Upper lobe of right lung (tissue), 1 donor: ENCODE measurements at regions not wholly inside any gene's neighbourhood (a gene's known extent, or its start where the extent isn't known, plus 50 kb on each side); places are given as distances from the start of the nearest gene placed in this dataset.

Experiments used
- ATAC-seq: fragments of 200-7000 bp; cut with Tn5 transposase; one replicate; pipeline ENCODE4 v1.9.1; 2020; ENCODE audit warnings: mild to moderate bottlenecking, moderate library complexity
- DNase-seq: peaks from one replicate; pipeline ENCODE4 v3.0.0-alpha.2; 2020
- H3K27ac ChIP-seq: fragments of 200-600 bp; one replicate; pipeline ENCODE4 v1.8.0; 2022
- H3K27me3 ChIP-seq: fragments of 200-600 bp; one replicate; pipeline ENCODE4 v1.8.0; 2022; ENCODE audit warnings: mild to moderate bottlenecking
- H3K36me3 ChIP-seq: fragments of 200-600 bp; one replicate; pipeline ENCODE4 v1.8.0; 2022
- H3K4me1 ChIP-seq: fragments of 200-600 bp; one replicate; pipeline ENCODE4 v1.8.0; 2022
- H3K4me3 ChIP-seq: fragments of 200-600 bp; one replicate; pipeline ENCODE4 v1.8.0; 2022; ENCODE audit warnings: mild to moderate bottlenecking
- H3K9me3 ChIP-seq: fragments of 200-600 bp; one replicate; pipeline ENCODE4 v1.8.0; 2022
- intact Hi-C: fragments of 100-400 bp; cut with DNase I; formaldehyde crosslinking; loops from one replicate; pipeline ENCODE4 v1.11.0; 2022
- TF ChIP-seq, protein P1 (sequence below): fragments of 200-600 bp; IDR thresholded peaks from one replicate; pipeline ENCODE4 v1.8.0; 2022; ENCODE audit warnings: antibody characterized with exemption
- donor health status: DM: no; HTN: yes; CAD: no; lungs with severe emphysema.

DNA sequence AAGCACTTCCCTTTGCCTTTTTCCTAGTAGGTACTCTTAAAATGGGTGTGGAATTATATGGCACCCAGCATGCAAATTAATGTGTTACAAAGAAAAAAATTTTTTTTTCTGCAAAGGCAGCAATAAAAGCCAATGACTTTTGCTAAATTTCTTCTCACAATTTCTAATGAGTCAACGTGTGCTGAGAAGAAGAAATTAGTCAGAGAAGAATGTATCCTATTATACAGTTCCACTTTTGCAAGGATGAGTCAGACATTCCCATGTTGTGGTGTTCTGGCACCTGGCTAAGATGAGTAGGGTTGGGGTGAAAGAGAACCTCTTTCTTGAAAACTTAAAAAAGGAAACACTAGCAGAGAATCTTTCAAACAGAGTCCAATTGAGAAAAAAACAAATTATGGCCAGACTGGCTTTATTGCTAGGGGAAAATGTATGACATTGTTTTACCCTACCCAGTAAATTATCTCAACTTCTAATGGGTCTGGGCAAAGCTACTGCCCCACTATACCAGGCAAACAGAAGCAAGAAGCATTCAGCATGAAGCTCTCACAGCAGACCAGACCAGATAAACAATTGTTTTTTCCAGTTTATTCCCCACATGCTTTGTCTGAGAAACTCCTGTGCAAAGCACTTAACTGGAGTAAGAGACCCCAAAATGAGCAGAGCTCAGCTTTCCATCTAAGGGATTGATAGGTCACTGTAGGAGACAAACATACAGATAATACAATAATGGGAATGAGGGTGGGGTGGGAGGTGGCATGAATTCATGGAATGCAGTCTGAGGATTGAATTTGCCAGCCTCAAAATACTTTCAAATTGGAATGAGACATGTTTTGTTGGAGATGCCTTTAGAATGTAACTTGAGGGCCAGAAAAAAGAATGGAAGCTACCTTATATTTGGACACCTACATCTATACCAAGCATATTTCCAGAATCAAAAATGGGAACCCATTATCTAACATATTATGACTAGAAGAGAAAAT is 220.8 kb upstream of the RFX3 start:
- Histone ChIP-seq H3K4me1 (no peaks in the 10 kb centered on the region), H3K36me3 (no peaks in the 10 kb centered on the region), H3K9me3 (no peaks in the 10 kb centered on the region), H3K4me3 (no peak overlapping the region), H3K27ac (no peak overlapping the region), H3K27me3 (no peaks in the 10 kb centered on the region)
- ATAC-seq (no peak), DNase-seq (no peak)
- intact Hi-C loops = no loop called here
- TF ChIP-seq, protein P1, sequence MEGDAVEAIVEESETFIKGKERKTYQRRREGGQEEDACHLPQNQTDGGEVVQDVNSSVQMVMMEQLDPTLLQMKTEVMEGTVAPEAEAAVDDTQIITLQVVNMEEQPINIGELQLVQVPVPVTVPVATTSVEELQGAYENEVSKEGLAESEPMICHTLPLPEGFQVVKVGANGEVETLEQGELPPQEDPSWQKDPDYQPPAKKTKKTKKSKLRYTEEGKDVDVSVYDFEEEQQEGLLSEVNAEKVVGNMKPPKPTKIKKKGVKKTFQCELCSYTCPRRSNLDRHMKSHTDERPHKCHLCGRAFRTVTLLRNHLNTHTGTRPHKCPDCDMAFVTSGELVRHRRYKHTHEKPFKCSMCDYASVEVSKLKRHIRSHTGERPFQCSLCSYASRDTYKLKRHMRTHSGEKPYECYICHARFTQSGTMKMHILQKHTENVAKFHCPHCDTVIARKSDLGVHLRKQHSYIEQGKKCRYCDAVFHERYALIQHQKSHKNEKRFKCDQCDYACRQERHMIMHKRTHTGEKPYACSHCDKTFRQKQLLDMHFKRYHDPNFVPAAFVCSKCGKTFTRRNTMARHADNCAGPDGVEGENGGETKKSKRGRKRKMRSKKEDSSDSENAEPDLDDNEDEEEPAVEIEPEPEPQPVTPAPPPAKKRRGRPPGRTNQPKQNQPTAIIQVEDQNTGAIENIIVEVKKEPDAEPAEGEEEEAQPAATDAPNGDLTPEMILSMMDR = no peak

DNA sequence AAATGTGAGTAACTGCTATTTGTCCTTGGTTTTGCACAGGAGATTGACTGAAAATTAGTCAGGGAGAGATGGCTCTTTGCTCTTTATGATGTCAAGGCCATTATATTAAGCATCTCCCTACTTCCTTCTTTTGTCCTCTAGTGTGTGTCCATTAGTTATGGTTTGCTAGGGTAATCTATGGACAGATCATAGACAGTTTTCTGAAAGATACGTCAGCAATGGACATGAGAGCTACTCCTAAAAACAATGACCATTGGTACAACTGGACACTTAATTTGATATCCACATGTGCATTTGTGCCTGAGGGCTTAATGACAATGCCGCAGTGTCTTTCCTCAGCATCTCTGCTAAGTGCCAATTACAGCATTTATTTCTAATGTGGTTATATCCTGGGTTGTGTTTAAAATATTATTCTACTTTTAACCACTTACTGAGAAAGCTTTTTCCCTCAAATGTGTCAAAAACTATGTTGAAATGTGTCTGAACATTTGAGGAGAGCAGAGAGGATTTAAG is 218.2 kb upstream of the RFX3 start:
- Histone ChIP-seq H3K9me3 (no peaks in the 10 kb centered on the region), H3K4me3 (no peak overlapping the region), H3K36me3 (no peaks in the 10 kb centered on the region), H3K4me1 (no peaks in the 10 kb centered on the region), H3K27ac (no peak overlapping the region), H3K27me3 (no peaks in the 10 kb centered on the region)
- DNase-seq (no peak), ATAC-seq (no peak)
- TF ChIP-seq, protein P1 = no peak
- intact Hi-C loops = no loop called here

DNA sequence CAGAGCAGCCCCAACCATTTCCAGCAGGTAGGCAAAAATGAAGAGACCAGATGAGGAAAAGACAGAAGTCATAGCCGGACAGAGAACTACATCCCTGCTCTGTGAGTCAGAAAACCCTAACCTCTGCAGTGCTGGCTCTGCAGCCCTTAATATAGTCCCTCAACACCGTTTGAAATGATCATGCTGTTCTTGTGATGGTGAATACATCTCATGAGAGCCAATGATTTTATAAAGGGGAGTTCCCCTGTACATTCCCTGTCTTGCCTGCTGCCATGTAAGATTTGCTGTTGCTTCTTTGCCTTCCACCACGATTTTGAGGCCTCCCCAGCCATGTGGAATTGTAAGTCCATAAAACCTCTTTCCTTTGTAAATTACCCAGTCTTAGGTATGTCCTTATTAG is 216.8 kb upstream of the RFX3 start:
- Histone ChIP-seq H3K36me3 (no peaks in the 10 kb centered on the region), H3K4me3 (no peak overlapping the region), H3K27me3 (no peaks in the 10 kb centered on the region), H3K4me1 (no peaks in the 10 kb centered on the region), H3K27ac (no peak overlapping the region), H3K9me3 (no peaks in the 10 kb centered on the region)
- no peak for ATAC-seq
- intact Hi-C loops = no loop called here
- TF ChIP-seq, protein P1 = no peak
- no peak for DNase-seq

DNA sequence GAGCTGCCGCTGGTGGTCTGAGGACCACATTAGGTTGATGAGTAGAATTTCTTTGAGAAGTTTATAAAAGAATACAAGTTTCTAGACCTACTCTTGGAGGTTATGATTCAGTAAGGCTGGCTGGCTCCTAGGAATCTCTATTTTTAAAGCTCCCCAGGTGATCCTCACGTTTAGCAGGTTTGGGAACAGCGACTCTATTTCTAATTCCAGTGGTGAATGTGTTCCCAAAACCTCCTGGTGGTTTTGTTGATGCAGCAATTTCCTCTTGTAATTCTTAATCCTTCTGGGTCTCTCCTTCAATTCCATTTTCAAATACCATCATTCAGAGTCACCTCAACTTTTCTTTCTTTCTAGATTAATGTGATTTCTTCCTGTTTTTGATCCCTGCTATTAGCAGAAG is 215.9 kb upstream of the RFX3 start:
- Histone ChIP-seq H3K4me1 (no peaks in the 10 kb centered on the region), H3K36me3 (no peaks in the 10 kb centered on the region), H3K27me3 (no peaks in the 10 kb centered on the region), H3K27ac (no peak overlapping the region), H3K9me3 (no peaks in the 10 kb centered on the region), H3K4me3 (no peak overlapping the region)
- DNase-seq = no peak
- intact Hi-C loops = no loop called here
- ATAC-seq = no peak
- TF ChIP-seq, protein P1 = no peak

DNA sequence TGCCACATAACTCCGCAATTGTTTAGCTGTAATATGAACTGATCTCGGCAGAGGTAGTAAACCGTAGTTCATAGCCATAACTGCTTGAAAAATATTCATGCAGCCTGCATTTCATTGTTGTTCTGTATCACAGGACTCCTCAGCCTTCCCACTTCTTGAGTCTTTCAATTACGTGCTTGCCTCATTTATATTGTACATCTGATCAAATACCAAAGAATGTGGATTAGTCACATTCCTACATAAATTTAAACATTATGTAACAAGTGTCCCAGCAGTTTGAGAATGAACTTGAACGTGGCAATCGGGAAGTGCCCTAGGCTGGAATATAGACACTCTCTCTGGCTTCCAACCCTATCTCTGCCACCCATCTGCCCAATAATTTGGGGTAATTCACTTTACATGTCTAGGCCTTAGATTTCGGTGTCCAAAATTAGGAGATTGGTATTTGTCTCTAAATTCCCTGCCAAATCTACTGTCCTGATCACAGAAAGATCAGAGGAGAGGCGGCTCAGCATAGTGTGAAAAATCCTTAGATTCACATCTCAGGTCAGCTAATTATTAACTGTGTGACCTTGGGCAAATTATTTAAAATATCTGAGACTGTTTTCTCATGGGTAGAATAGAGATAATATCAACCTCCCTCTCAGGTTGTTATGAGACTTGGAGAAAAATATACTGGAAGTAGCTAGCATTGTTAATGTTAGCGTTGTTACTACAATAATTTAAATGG is 215.1 kb upstream of the RFX3 start:
- DNase-seq (no peak), ATAC-seq (no peak)
- Histone ChIP-seq H3K4me1 (no peaks in the 10 kb centered on the region), H3K27me3 (no peaks in the 10 kb centered on the region), H3K4me3 (no peak overlapping the region), H3K27ac (no peak overlapping the region), H3K36me3 (no peaks in the 10 kb centered on the region), H3K9me3 (no peaks in the 10 kb centered on the region)
- TF ChIP-seq, protein P1 = no peak
- intact Hi-C loops = no loop called here
